HL-60 (cell line): ENCODE measurements at regions not wholly inside any gene's neighbourhood (a gene's known extent, or its start where the extent isn't known, plus 50 kb on each side); places are given as distances from the start of the nearest gene placed in this dataset.

Experiments
- GABPA ChIP-seq: IDR thresholded peaks from 2 replicates; pipeline ENCODE4 v1.6.1; 2012; ENCODE audit warnings: low read depth
- POLR2AphosphoS5 ChIP-seq: IDR thresholded peaks from 2 replicates; pipeline ENCODE4 v1.6.1; 2012; ENCODE audit warnings: low read depth
- SPI1 ChIP-seq: IDR thresholded peaks from 2 replicates; pipeline ENCODE4 v1.6.1; 2012; ENCODE audit warnings: low read depth, mild to moderate bottlenecking, borderline replicate concordance
- TF ChIP-seq, protein P1 (sequence below): IDR thresholded peaks from one replicate; pipeline ENCODE4 v1.5.1; 2011; ENCODE audit warnings: low read length, control low read depth, inconsistent platforms; ENCODE audit not compliant: insufficient read depth
- TF ChIP-seq, protein P2 (sequence below): IDR thresholded peaks from 2 replicates; pipeline ENCODE4 v1.6.1; 2012; ENCODE audit warnings: low read depth; ENCODE audit not compliant: insufficient replicate concordance

DNA sequence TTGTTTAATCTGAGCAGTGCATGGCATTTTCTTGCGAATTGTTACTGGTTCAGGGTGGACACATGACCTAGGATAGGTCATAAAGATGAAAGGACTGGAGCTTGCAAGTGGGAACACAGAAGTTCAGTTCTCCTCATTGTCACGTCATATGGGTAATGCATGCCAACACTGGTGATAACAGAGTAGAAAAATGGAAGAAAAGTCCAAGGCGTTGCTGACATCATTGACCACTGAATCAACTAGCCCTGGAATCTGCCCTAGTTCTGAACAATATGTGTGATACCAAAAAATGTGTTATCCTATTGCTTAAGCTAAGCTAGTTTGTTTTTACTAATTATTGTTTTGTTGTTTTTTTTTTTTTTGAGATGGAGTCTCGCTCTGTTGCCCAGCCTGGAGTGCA, 234.2 kb upstream of the MAF start:
- TF ChIP-seq, protein P1, sequence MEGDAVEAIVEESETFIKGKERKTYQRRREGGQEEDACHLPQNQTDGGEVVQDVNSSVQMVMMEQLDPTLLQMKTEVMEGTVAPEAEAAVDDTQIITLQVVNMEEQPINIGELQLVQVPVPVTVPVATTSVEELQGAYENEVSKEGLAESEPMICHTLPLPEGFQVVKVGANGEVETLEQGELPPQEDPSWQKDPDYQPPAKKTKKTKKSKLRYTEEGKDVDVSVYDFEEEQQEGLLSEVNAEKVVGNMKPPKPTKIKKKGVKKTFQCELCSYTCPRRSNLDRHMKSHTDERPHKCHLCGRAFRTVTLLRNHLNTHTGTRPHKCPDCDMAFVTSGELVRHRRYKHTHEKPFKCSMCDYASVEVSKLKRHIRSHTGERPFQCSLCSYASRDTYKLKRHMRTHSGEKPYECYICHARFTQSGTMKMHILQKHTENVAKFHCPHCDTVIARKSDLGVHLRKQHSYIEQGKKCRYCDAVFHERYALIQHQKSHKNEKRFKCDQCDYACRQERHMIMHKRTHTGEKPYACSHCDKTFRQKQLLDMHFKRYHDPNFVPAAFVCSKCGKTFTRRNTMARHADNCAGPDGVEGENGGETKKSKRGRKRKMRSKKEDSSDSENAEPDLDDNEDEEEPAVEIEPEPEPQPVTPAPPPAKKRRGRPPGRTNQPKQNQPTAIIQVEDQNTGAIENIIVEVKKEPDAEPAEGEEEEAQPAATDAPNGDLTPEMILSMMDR, result no peak
- no peak for TF ChIP-seq POLR2AphosphoS5
- TF ChIP-seq GABPA, result no peak
- TF ChIP-seq, protein P2, sequence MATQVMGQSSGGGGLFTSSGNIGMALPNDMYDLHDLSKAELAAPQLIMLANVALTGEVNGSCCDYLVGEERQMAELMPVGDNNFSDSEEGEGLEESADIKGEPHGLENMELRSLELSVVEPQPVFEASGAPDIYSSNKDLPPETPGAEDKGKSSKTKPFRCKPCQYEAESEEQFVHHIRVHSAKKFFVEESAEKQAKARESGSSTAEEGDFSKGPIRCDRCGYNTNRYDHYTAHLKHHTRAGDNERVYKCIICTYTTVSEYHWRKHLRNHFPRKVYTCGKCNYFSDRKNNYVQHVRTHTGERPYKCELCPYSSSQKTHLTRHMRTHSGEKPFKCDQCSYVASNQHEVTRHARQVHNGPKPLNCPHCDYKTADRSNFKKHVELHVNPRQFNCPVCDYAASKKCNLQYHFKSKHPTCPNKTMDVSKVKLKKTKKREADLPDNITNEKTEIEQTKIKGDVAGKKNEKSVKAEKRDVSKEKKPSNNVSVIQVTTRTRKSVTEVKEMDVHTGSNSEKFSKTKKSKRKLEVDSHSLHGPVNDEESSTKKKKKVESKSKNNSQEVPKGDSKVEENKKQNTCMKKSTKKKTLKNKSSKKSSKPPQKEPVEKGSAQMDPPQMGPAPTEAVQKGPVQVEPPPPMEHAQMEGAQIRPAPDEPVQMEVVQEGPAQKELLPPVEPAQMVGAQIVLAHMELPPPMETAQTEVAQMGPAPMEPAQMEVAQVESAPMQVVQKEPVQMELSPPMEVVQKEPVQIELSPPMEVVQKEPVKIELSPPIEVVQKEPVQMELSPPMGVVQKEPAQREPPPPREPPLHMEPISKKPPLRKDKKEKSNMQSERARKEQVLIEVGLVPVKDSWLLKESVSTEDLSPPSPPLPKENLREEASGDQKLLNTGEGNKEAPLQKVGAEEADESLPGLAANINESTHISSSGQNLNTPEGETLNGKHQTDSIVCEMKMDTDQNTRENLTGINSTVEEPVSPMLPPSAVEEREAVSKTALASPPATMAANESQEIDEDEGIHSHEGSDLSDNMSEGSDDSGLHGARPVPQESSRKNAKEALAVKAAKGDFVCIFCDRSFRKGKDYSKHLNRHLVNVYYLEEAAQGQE, result no peak
- TF ChIP-seq SPI1, result no peak
